PC-3 (cell line): ENCODE measurements at regions not wholly inside any gene's neighbourhood (a gene's known extent, or its start where the extent isn't known, plus 50 kb on each side); places are given as distances from the start of the nearest gene placed in this dataset.

Experiments
- EZH2 ChIP-seq: fragments of 300-600 bp; sonication (generic); IDR thresholded peaks from one replicate; pipeline ENCODE4 v1.6.1; 2017; ENCODE audit warnings: antibody characterized with exemption, mild to moderate bottlenecking, low read length; ENCODE audit not compliant: unreplicated experiment
- EZH2phosphoT487 ChIP-seq: fragments of 300-600 bp; sonication (generic); IDR thresholded peaks from 2 replicates; pipeline ENCODE4 v1.6.1; 2018; ENCODE audit warnings: mild to moderate bottlenecking, antibody characterized with exemption, low read length, borderline replicate concordance
- TF ChIP-seq, protein P1 (sequence below): fragments of 300-600 bp; sonication (generic); conservative IDR thresholded peaks from 2 replicates; pipeline ENCODE4 v1.5.1; 2017; ENCODE audit warnings: antibody characterized with exemption, low read depth, mild to moderate bottlenecking, low read length

GRCh38 chr21:35753308-35753707 lies 307.0 kb downstream of the SETD4 start:
- TF ChIP-seq, protein P1, sequence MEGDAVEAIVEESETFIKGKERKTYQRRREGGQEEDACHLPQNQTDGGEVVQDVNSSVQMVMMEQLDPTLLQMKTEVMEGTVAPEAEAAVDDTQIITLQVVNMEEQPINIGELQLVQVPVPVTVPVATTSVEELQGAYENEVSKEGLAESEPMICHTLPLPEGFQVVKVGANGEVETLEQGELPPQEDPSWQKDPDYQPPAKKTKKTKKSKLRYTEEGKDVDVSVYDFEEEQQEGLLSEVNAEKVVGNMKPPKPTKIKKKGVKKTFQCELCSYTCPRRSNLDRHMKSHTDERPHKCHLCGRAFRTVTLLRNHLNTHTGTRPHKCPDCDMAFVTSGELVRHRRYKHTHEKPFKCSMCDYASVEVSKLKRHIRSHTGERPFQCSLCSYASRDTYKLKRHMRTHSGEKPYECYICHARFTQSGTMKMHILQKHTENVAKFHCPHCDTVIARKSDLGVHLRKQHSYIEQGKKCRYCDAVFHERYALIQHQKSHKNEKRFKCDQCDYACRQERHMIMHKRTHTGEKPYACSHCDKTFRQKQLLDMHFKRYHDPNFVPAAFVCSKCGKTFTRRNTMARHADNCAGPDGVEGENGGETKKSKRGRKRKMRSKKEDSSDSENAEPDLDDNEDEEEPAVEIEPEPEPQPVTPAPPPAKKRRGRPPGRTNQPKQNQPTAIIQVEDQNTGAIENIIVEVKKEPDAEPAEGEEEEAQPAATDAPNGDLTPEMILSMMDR: no peak
- no peak for TF ChIP-seq EZH2
- no peak for TF ChIP-seq EZH2phosphoT487
